ENCODE measurements at regions not wholly inside any gene's neighbourhood (a gene's known extent, or its start where the extent isn't known, plus 50 kb on each side); places are given as distances from the start of the nearest gene placed in this dataset.

- H3K4me1 Mint-ChIP-seq (ENCODE audit: unreplicated experiment) = peaks cover 4% of the 10 kb centered on the region
- H3K36me3 Mint-ChIP-seq (ENCODE audit: low read depth, unreplicated experiment) = no peaks in the 10 kb centered on the region
- TF ChIP-seq CTCF (IDR thresholded peaks at IDR 0.05; ENCODE audit: unreplicated experiment) = no peak
- no peaks in the 10 kb centered on the region for H3K9me3 Mint-ChIP-seq (ENCODE audit: unreplicated experiment)
- DNase-seq (ENCODE audit: low spot score) = no peak
- H3K4me3 Mint-ChIP-seq (ENCODE audit: unreplicated experiment) = no peak overlapping the region
- H3K27ac Mint-ChIP-seq (ENCODE audit: unreplicated experiment) = no peak overlapping the region
- H3K27me3 Mint-ChIP-seq (ENCODE audit: unreplicated experiment) = no peaks in the 10 kb centered on the region
Observed at GRCh38 chr4:180525523-180526077, 1717.6 kb upstream of the TENM3 start.

- Mint-ChIP-seq H3K4me1 (ENCODE audit: unreplicated experiment) (no peaks in the 10 kb centered on the region), H3K9me3 (ENCODE audit: unreplicated experiment) (no peaks in the 10 kb centered on the region), H3K4me3 (ENCODE audit: unreplicated experiment) (no peak overlapping the region), H3K36me3 (ENCODE audit: low read depth, unreplicated experiment) (no peaks in the 10 kb centered on the region), H3K27me3 (ENCODE audit: unreplicated experiment) (peaks cover 6% of the 10 kb centered on the region), H3K27ac (ENCODE audit: unreplicated experiment) (no peak overlapping the region)
- DNase-seq (ENCODE audit: low spot score) = no peak
- TF ChIP-seq CTCF (IDR thresholded peaks at IDR 0.05; ENCODE audit: unreplicated experiment) = no peak
Observed at GRCh38 chr4:180528003-180528402, 1715.2 kb upstream of the TENM3 start.

GRCh38 chr4:180530787-180531186 is 1712.4 kb upstream of the TENM3 start:
- Mint-ChIP-seq H3K9me3 (ENCODE audit: unreplicated experiment) (no peaks in the 10 kb centered on the region), H3K4me1 (ENCODE audit: unreplicated experiment) (no peaks in the 10 kb centered on the region), H3K4me3 (ENCODE audit: unreplicated experiment) (no peak overlapping the region), H3K27me3 (ENCODE audit: unreplicated experiment) (peaks cover 6% of the 10 kb centered on the region), H3K36me3 (ENCODE audit: low read depth, unreplicated experiment) (no peaks in the 10 kb centered on the region), H3K27ac (ENCODE audit: unreplicated experiment) (no peak overlapping the region)
- no peak for DNase-seq (ENCODE audit: low spot score)
- TF ChIP-seq CTCF (IDR thresholded peaks at IDR 0.05; ENCODE audit: unreplicated experiment) = no peak

GRCh38 chr4:180532691-180533090 is 1710.5 kb upstream of the TENM3 start:
- peaks cover 6% of the 10 kb centered on the region for H3K27me3 Mint-ChIP-seq (ENCODE audit: unreplicated experiment)
- no peaks in the 10 kb centered on the region for H3K9me3 Mint-ChIP-seq (ENCODE audit: unreplicated experiment)
- no peak overlapping the region for H3K4me3 Mint-ChIP-seq (ENCODE audit: unreplicated experiment)
- peaks cover 2% of the 10 kb centered on the region for H3K4me1 Mint-ChIP-seq (ENCODE audit: unreplicated experiment)
- no peak for TF ChIP-seq CTCF (IDR thresholded peaks at IDR 0.05; ENCODE audit: unreplicated experiment)
- no peaks in the 10 kb centered on the region for H3K36me3 Mint-ChIP-seq (ENCODE audit: low read depth, unreplicated experiment)
- no peak for DNase-seq (ENCODE audit: low spot score)
- no peak overlapping the region for H3K27ac Mint-ChIP-seq (ENCODE audit: unreplicated experiment)

GRCh38 chr4:180538384-180539057 is 1704.7 kb upstream of the TENM3 start:
- Mint-ChIP-seq H3K4me3 (ENCODE audit: unreplicated experiment) (no peak overlapping the region), H3K9me3 (ENCODE audit: unreplicated experiment) (no peaks in the 10 kb centered on the region), H3K36me3 (ENCODE audit: low read depth, unreplicated experiment) (no peaks in the 10 kb centered on the region), H3K27ac (ENCODE audit: unreplicated experiment) (no peak overlapping the region), H3K4me1 (ENCODE audit: unreplicated experiment) (peaks cover 7% of the 10 kb centered on the region), H3K27me3 (ENCODE audit: unreplicated experiment) (no peaks in the 10 kb centered on the region)
- no peak for DNase-seq (ENCODE audit: low spot score)
- no peak for TF ChIP-seq CTCF (IDR thresholded peaks at IDR 0.05; ENCODE audit: unreplicated experiment)

Measured in endothelial cell (in vitro differentiated cells).